Right atrium auricular region (tissue), 2 donors: ENCODE measurements at regions not wholly inside any gene's neighbourhood (a gene's known extent, or its start where the extent isn't known, plus 50 kb on each side); places are given as distances from the start of the nearest gene placed in this dataset.

Experiments used
- DNase-seq: peaks from one replicate; pipeline ENCODE4 v3.0.0-alpha.2; 2019; ENCODE audit warnings: low spot score
- H3K27ac ChIP-seq, 2 donors: fragments of 200-600 bp; sonication (generic); 1 replicate in 1 of 2; 2 replicates in 1 of 2; pipeline ENCODE4 v1.5.1; 2016 to 2019
- H3K27me3 ChIP-seq, 2 donors: fragments of 200-600 bp; sonication (generic); one replicate each; pipeline versions ENCODE4 v1.5.1 to v1.6.0; 2017 to 2019
- H3K36me3 ChIP-seq: fragments of 200-600 bp; sonication (generic); one replicate; pipeline ENCODE4 v1.5.1; 2016
- H3K4me1 ChIP-seq, 2 donors: fragments of 200-600 bp; sonication (generic); one replicate each; pipeline versions ENCODE4 v1.5.1 to v1.6.0; 2017 to 2019
- H3K4me3 ChIP-seq, 2 donors: fragments of 200-600 bp; sonication (generic); 1 replicate in 1 of 2; 2 replicates in 1 of 2; pipeline ENCODE4 v1.5.1; 2017 to 2019; ENCODE audit warnings: mild to moderate bottlenecking in 1 of 2, moderate library complexity in 1 of 2
- H3K9me3 ChIP-seq, 2 donors: fragments of 200-600 bp; sonication (generic); one replicate each; pipeline ENCODE4 v1.5.1; 2019
- CTCF ChIP-seq, 2 donors: fragments of 200-600 bp; sonication (generic); IDR thresholded peaks; one replicate each; pipeline ENCODE4 v1.5.1; 2019; ENCODE audit warnings: antibody characterized with exemption in 2 of 2

- no peak for DNase-seq
- H3K27me3 ChIP-seq = no peaks in the 10 kb centered on the region
- no peak overlapping the region for H3K4me3 ChIP-seq
- H3K36me3 ChIP-seq = no peaks in the 10 kb centered on the region
- no peaks in the 10 kb centered on the region for H3K9me3 ChIP-seq
- no peaks in the 10 kb centered on the region for H3K4me1 ChIP-seq
- TF ChIP-seq CTCF (IDR thresholded peaks at IDR 0.05) = no peak
- H3K27ac ChIP-seq = no peak overlapping the region
Measured at GRCh38 chr4:136687118-136687517, 845.2 kb downstream of the PCDH18 start.

- no peak for DNase-seq
- TF ChIP-seq CTCF (IDR thresholded peaks at IDR 0.05) = no peak
- no peaks in the 10 kb centered on the region for H3K27me3 ChIP-seq
- no peak overlapping the region for H3K4me3 ChIP-seq
- H3K36me3 ChIP-seq = no peaks in the 10 kb centered on the region
- H3K27ac ChIP-seq = no peak overlapping the region
- no peaks in the 10 kb centered on the region for H3K4me1 ChIP-seq
- H3K9me3 ChIP-seq = no peaks in the 10 kb centered on the region
Measured at GRCh38 chr4:136680761-136681160, 851.5 kb downstream of the PCDH18 start.

- DNase-seq = no peak
- Histone ChIP-seq H3K9me3 (no peaks in the 10 kb centered on the region), H3K36me3 (no peaks in the 10 kb centered on the region), H3K27me3 (no peaks in the 10 kb centered on the region), H3K4me1 (no peaks in the 10 kb centered on the region), H3K4me3 (no peak overlapping the region), H3K27ac (no peak overlapping the region)
- TF ChIP-seq CTCF (IDR thresholded peaks at IDR 0.05) = no peak
Measured at GRCh38 chr4:136680271-136680670, 852.0 kb downstream of the PCDH18 start.

GRCh38 chr4:136670265-136670664 is 862.0 kb downstream of the PCDH18 start:
- Histone ChIP-seq H3K27ac (no peak overlapping the region), H3K36me3 (no peaks in the 10 kb centered on the region), H3K27me3 (no peaks in the 10 kb centered on the region), H3K4me1 (no peaks in the 10 kb centered on the region), H3K9me3 (no peaks in the 10 kb centered on the region), H3K4me3 (no peak overlapping the region)
- DNase-seq = no peak
- TF ChIP-seq CTCF (IDR thresholded peaks at IDR 0.05) = no peak

- H3K36me3 ChIP-seq = no peaks in the 10 kb centered on the region
- DNase-seq = no peak
- no peak for TF ChIP-seq CTCF (IDR thresholded peaks at IDR 0.05)
- H3K4me3 ChIP-seq = no peak overlapping the region
- no peaks in the 10 kb centered on the region for H3K4me1 ChIP-seq
- H3K27ac ChIP-seq = no peak overlapping the region
- no peaks in the 10 kb centered on the region for H3K27me3 ChIP-seq
- peaks cover 0 to 9% of the 10 kb centered on the region in 2 donors for H3K9me3 ChIP-seq
Measured at GRCh38 chr4:136664988-136665387, 867.3 kb downstream of the PCDH18 start.

- H3K4me1 ChIP-seq = no peaks in the 10 kb centered on the region
- H3K4me3 ChIP-seq = no peak overlapping the region
- no peak overlapping the region for H3K27ac ChIP-seq
- no peaks in the 10 kb centered on the region for H3K36me3 ChIP-seq
- peaks cover 0 to 9% of the 10 kb centered on the region in 2 donors for H3K9me3 ChIP-seq
- no peak for TF ChIP-seq CTCF (IDR thresholded peaks at IDR 0.05)
- no peak for DNase-seq
- H3K27me3 ChIP-seq = no peaks in the 10 kb centered on the region
Measured at GRCh38 chr4:136662539-136662938, 869.8 kb downstream of the PCDH18 start.
